ENCODE measurements at regions not wholly inside any gene's neighbourhood (a gene's known extent, or its start where the extent isn't known, plus 50 kb on each side); places are given as distances from the start of the nearest gene placed in this dataset.

GRCh38 chr3:84066915-84067314, 891.9 kb upstream of the CADM2 start:
- Histone ChIP-seq H3K36me3 (ENCODE audit: control insufficient read depth in 2 of 2, insufficient read depth in 1 of 2, low read length in 2 of 2) (no peaks in the 10 kb centered on the region), H3K4me1 (ENCODE audit: control insufficient read depth, insufficient read depth, low read length) (no peaks in the 10 kb centered on the region), H3K4me3 (ENCODE audit: low read depth, low read length) (no peak overlapping the region), H3K9me3 (ENCODE audit: control insufficient read depth, insufficient read depth, low read depth, low read length) (no peaks in the 10 kb centered on the region), H3K27ac (ENCODE audit: extremely low read depth, low read depth, low read length) (no peak overlapping the region)
- CTCF ChIA-PET: no interaction called here
- POLR2A ChIA-PET: no interaction called here
- TF ChIP-seq ZNF530 (tag by site-specific recombination; IDR thresholded peaks at IDR 0.05; ENCODE audit: low read depth) (no peak), ZSCAN18 (tag by site-specific recombination; IDR thresholded peaks at IDR 0.05) (no peak), ZNF426 (tag by site-specific recombination; IDR thresholded peaks at IDR 0.05) (no peak), ZIC2 (tag by site-specific recombination; IDR thresholded peaks at IDR 0.05) (no peak), HOXC10 (CRISPR knock-in tag; IDR thresholded peaks at IDR 0.05) (no peak)

DNA sequence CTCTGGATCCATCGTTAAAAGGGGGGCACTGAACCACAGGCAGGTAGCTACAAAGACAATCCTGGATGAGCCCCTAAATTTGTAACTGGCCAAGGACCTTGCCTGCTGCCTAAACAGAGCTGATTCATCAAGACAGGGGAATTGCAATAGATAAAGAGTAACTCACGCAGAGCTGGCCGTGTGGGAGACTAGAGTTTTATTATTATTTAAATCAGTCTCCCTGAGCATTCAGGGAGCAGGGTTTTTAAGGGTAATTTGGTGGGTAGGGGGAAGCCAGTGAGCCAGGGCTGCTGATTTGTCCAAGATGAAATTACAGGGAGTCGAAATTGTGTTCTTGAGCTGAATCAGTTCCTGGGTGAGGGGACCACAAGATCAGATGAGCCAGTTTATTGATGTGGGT, 885.1 kb upstream of the CADM2 start:
- no peaks in the 10 kb centered on the region for H3K4me1 ChIP-seq (ENCODE audit: control insufficient read depth, insufficient read depth, low read length)
- H3K27ac ChIP-seq (ENCODE audit: extremely low read depth, low read depth, low read length): no peak overlapping the region
- H3K4me3 ChIP-seq (ENCODE audit: low read depth, low read length): no peak overlapping the region
- TF ChIP-seq BCL11A (tag by site-specific recombination; IDR thresholded peaks at IDR 0.05; ENCODE audit: low read depth) (no peak), ZNF221 (tag by site-specific recombination; IDR thresholded peaks at IDR 0.05; ENCODE audit: borderline replicate concordance) (no peak), KLF1 (tag by site-specific recombination; IDR thresholded peaks at IDR 0.05) (no peak), ZNF433 (tag by site-specific recombination; IDR thresholded peaks at IDR 0.05; ENCODE audit: low read depth) (no peak), ZNF747 (tag by site-specific recombination; IDR thresholded peaks at IDR 0.05) (no peak)
- no peaks in the 10 kb centered on the region for H3K9me3 ChIP-seq (ENCODE audit: control insufficient read depth, insufficient read depth, low read depth, low read length)
- H3K36me3 ChIP-seq (ENCODE audit: control insufficient read depth in 2 of 2, insufficient read depth in 1 of 2, low read length in 2 of 2): no peaks in the 10 kb centered on the region
- ChIA-PET CTCF (no interaction called here), POLR2A (no interaction called here)

GRCh38 chr3:84074767-84075166, 884.0 kb upstream of the CADM2 start:
- Histone ChIP-seq H3K4me1 (ENCODE audit: control insufficient read depth, insufficient read depth, low read length) (no peaks in the 10 kb centered on the region), H3K4me3 (ENCODE audit: low read depth, low read length) (no peak overlapping the region), H3K36me3 (ENCODE audit: control insufficient read depth in 2 of 2, insufficient read depth in 1 of 2, low read length in 2 of 2) (no peaks in the 10 kb centered on the region), H3K9me3 (ENCODE audit: control insufficient read depth, insufficient read depth, low read depth, low read length) (no peaks in the 10 kb centered on the region), H3K27ac (ENCODE audit: extremely low read depth, low read depth, low read length) (no peak overlapping the region)
- POLR2A ChIA-PET: no interaction called here
- CTCF ChIA-PET: no interaction called here
- TF ChIP-seq ZNF629 (tag by site-specific recombination; IDR thresholded peaks at IDR 0.05): no peak
- TF ChIP-seq WT1 (tag by site-specific recombination; IDR thresholded peaks at IDR 0.05): no peak
- TF ChIP-seq, protein P1, sequence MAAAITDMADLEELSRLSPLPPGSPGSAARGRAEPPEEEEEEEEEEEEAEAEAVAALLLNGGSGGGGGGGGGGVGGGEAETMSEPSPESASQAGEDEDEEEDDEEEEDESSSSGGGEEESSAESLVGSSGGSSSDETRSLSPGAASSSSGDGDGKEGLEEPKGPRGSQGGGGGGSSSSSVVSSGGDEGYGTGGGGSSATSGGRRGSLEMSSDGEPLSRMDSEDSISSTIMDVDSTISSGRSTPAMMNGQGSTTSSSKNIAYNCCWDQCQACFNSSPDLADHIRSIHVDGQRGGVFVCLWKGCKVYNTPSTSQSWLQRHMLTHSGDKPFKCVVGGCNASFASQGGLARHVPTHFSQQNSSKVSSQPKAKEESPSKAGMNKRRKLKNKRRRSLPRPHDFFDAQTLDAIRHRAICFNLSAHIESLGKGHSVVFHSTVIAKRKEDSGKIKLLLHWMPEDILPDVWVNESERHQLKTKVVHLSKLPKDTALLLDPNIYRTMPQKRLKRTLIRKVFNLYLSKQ (tag by site-specific recombination; IDR thresholded peaks at IDR 0.05; ENCODE audit: borderline replicate concordance): no peak
- TF ChIP-seq ZNF266 (tag by site-specific recombination; IDR thresholded peaks at IDR 0.05; ENCODE audit: low read depth): no peak
- TF ChIP-seq MEIS1 (CRISPR knock-in tag; IDR thresholded peaks at IDR 0.05; ENCODE audit: borderline replicate concordance): no peak
- TF ChIP-seq ZNF18 (tag by site-specific recombination; IDR thresholded peaks at IDR 0.05): no peak
- TF ChIP-seq ZBTB17 (tag by site-specific recombination; IDR thresholded peaks at IDR 0.05): no peak
- no peak for TF ChIP-seq ZNF433 (tag by site-specific recombination; IDR thresholded peaks at IDR 0.05; ENCODE audit: low read depth)
- TF ChIP-seq ZNF596 (tag by site-specific recombination; IDR thresholded peaks at IDR 0.05): no peak
- TF ChIP-seq ZNF449 (tag by site-specific recombination; IDR thresholded peaks at IDR 0.05): no peak
- TF ChIP-seq ZNF132 (tag by site-specific recombination; IDR thresholded peaks at IDR 0.05; ENCODE audit: borderline replicate concordance): no peak
- TF ChIP-seq ZNF513 (tag by site-specific recombination; IDR thresholded peaks at IDR 0.05): no peak
- TF ChIP-seq TRIM28 (IDR thresholded peaks at IDR 0.05; ENCODE audit: borderline replicate concordance, low read length): no peak
- no peak for TF ChIP-seq PRDM1 (tag by site-specific recombination; IDR thresholded peaks at IDR 0.05)
- TF ChIP-seq HOXD13 (CRISPR knock-in tag; IDR thresholded peaks at IDR 0.05; ENCODE audit: borderline replicate concordance): no peak

Data from HEK293 (cell line).